ENCODE measurements at regions not wholly inside any gene's neighbourhood (a gene's known extent, or its start where the extent isn't known, plus 50 kb on each side); places are given as distances from the start of the nearest gene placed in this dataset.

DNA sequence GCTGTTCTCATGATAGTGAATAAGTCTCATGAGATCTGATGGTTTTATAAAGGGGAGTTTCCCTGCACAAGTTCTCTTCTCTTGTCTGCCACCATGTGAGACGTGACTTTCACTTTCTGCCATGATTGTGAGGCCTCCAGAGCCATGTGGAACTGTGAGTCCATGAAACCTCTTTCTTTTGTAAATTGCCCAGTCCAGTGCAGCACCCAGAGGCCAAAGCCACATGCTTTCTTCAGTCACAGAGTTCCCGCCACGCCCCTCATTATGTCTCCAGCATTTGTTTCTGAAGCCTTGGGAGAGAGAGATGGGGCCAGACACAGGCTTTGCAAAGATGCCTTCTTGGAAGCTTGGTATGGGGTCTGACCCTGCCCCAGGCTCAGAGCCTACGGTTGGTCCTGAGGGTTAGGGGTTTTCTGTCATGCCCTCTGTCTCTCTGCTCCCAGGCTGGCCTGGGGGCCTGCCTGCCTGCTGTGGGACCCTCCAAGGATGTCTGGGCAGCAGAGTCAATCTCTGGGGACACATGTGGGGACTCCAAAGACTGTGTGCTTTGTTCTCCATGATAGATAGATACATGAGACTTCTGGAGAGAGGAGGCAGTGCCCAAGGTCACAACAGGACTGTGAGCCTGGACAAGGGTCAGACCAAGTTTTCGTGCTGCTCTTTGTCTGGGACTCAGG lies 114.1 kb upstream of the PRMT8 start:
- no peaks in the 10 kb centered on the region for H3K79me1 ChIP-seq (replicated peaks; ENCODE audit: low read length, poor library complexity, severe bottlenecking)
- H3K14ac ChIP-seq (ENCODE audit: low read length in 2 of 2): no peak overlapping the region
- no peak overlapping the region for H3K9ac ChIP-seq (ENCODE audit: low read length)
- H4K91ac ChIP-seq (ENCODE audit: low read length): no peak overlapping the region
- no peak overlapping the region for H3K23ac ChIP-seq (ENCODE audit: low read length in 2 of 2)
- H2BK5ac ChIP-seq (ENCODE audit: low read depth, low read length, poor library complexity, severe bottlenecking): no peak overlapping the region
- H2BK12ac ChIP-seq (ENCODE audit: low read length in 2 of 2): no peak overlapping the region
- no peak overlapping the region for H3K4me2 ChIP-seq (ENCODE audit: low read length, poor library complexity, severe bottlenecking)
- no peak overlapping the region for H3K27ac ChIP-seq (ENCODE audit: low read length, poor library complexity, severe bottlenecking)
- no peak overlapping the region for H2AK5ac ChIP-seq (ENCODE audit: low read length, severe bottlenecking)
- H2BK15ac ChIP-seq (ENCODE audit: low read depth, poor library complexity, severe bottlenecking): no peak overlapping the region
- no peak overlapping the region for H2BK120ac ChIP-seq (ENCODE audit: low read depth, low read length)
- 61% methylated on average over 5 of the region's 5 CpGs for WGBS
- no peak for DNase-seq
- no peak overlapping the region for H3K4ac ChIP-seq (ENCODE audit: low read depth in 1 of 2, low read length in 2 of 2)
- no peaks in the 10 kb centered on the region for H3K4me1 ChIP-seq (ENCODE audit: control insufficient read depth, insufficient read depth, low read depth, low read length)
- peaks cover 7 to 23% of the 10 kb centered on the region in 2 experiments for H3K27me3 ChIP-seq (ENCODE audit: control insufficient read depth in 1 of 2, insufficient read depth in 1 of 2, low read length in 2 of 2)
- no peak overlapping the region for H3K4me3 ChIP-seq (ENCODE audit: insufficient read depth in 1 of 2, low read depth in 1 of 2, low read length in 2 of 2)
- H3K18ac ChIP-seq (ENCODE audit: low read depth in 1 of 2, low read length in 2 of 2): no peak overlapping the region
- H3K36me3 ChIP-seq (ENCODE audit: control insufficient read depth in 1 of 2, insufficient read depth in 2 of 2, low read depth in 1 of 2, low read length in 2 of 2): no peaks in the 10 kb centered on the region
- H2AFZ ChIP-seq (ENCODE audit: low read depth, low read length): no peak overlapping the region
- no peaks in the 10 kb centered on the region for H3K9me3 ChIP-seq (ENCODE audit: control insufficient read depth, low read length)
- no peak overlapping the region for H4K8ac ChIP-seq (ENCODE audit: low read length)

DNA sequence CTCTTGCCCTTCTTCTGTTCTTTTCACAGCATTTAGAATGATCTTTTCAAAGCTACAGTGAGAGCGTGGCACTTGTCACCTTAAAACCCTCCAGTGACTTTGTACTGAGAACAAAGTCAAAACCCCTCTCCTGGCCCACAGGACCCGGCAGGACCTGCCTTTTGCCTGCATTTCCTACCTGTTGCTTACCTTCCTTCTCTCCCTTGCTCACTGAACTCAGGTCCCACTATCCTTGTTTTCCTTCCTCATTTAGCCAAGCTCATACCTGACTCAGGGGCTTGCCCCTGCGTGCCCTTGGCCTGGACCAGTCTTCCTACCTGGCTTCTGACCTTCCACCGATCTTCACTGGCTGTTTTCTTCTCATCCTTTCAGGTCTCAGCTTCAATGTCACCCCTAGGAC lies 112.3 kb upstream of the PRMT8 start:
- H3K9me3 ChIP-seq (ENCODE audit: control insufficient read depth, low read length): no peaks in the 10 kb centered on the region
- no peak for DNase-seq
- H3K79me1 ChIP-seq (replicated peaks; ENCODE audit: low read length, poor library complexity, severe bottlenecking): no peaks in the 10 kb centered on the region
- H3K4me2 ChIP-seq (ENCODE audit: low read length, poor library complexity, severe bottlenecking): no peak overlapping the region
- H3K27ac ChIP-seq (ENCODE audit: low read length, poor library complexity, severe bottlenecking): no peak overlapping the region
- H3K14ac ChIP-seq (ENCODE audit: low read length in 2 of 2): no peak overlapping the region
- H3K4ac ChIP-seq (ENCODE audit: low read depth in 1 of 2, low read length in 2 of 2): no peak overlapping the region
- peaks cover 7 to 22% of the 10 kb centered on the region in 2 experiments for H3K27me3 ChIP-seq (ENCODE audit: control insufficient read depth in 1 of 2, insufficient read depth in 1 of 2, low read length in 2 of 2)
- no peak overlapping the region for H3K23ac ChIP-seq (ENCODE audit: low read length in 2 of 2)
- no peak overlapping the region for H2BK120ac ChIP-seq (ENCODE audit: low read depth, low read length)
- H3K4me3 ChIP-seq (ENCODE audit: insufficient read depth in 1 of 2, low read depth in 1 of 2, low read length in 2 of 2): no peak overlapping the region
- 79% methylated on average over 4 of the region's 4 CpGs for WGBS
- no peak overlapping the region for H2BK15ac ChIP-seq (ENCODE audit: low read depth, poor library complexity, severe bottlenecking)
- no peak overlapping the region for H2AK5ac ChIP-seq (ENCODE audit: low read length, severe bottlenecking)
- H2AFZ ChIP-seq (ENCODE audit: low read depth, low read length): no peak overlapping the region
- no peak overlapping the region for H2BK12ac ChIP-seq (ENCODE audit: low read length in 2 of 2)
- H3K9ac ChIP-seq (ENCODE audit: low read length): no peak overlapping the region
- no peaks in the 10 kb centered on the region for H3K4me1 ChIP-seq (ENCODE audit: control insufficient read depth, insufficient read depth, low read depth, low read length)
- no peak overlapping the region for H4K91ac ChIP-seq (ENCODE audit: low read length)
- no peak overlapping the region for H4K8ac ChIP-seq (ENCODE audit: low read length)
- no peak overlapping the region for H3K18ac ChIP-seq (ENCODE audit: low read depth in 1 of 2, low read length in 2 of 2)
- no peaks in the 10 kb centered on the region for H3K36me3 ChIP-seq (ENCODE audit: control insufficient read depth in 1 of 2, insufficient read depth in 2 of 2, low read depth in 1 of 2, low read length in 2 of 2)
- H2BK5ac ChIP-seq (ENCODE audit: low read depth, low read length, poor library complexity, severe bottlenecking): no peak overlapping the region

DNA sequence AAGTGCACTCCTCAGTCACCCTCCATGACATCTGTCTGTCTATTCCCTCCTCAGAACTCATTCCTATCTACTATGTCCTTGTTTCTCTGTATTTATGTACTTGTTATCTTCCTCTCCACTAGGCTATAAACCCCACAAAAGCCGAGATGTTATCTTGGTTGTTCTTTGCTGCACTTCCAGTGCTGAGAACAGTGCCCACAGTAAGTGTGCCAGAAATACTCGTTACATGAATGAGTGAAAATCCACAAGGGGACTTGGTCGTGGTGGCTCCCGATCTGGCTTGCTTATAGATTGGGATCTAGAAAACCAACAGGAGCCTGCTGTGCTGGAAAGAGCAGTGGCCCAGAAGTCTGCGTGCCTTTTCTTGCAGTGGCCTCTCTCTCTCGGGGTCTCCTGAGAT lies 111.9 kb upstream of the PRMT8 start:
- H3K36me3 ChIP-seq (ENCODE audit: control insufficient read depth in 1 of 2, insufficient read depth in 2 of 2, low read depth in 1 of 2, low read length in 2 of 2): no peaks in the 10 kb centered on the region
- H3K18ac ChIP-seq (ENCODE audit: low read depth in 1 of 2, low read length in 2 of 2): no peak overlapping the region
- H3K27ac ChIP-seq (ENCODE audit: low read length, poor library complexity, severe bottlenecking): no peak overlapping the region
- H2AK5ac ChIP-seq (ENCODE audit: low read length, severe bottlenecking): no peak overlapping the region
- H3K9me3 ChIP-seq (ENCODE audit: control insufficient read depth, low read length): no peaks in the 10 kb centered on the region
- no peaks in the 10 kb centered on the region for H3K4me1 ChIP-seq (ENCODE audit: control insufficient read depth, insufficient read depth, low read depth, low read length)
- no peak overlapping the region for H2BK15ac ChIP-seq (ENCODE audit: low read depth, poor library complexity, severe bottlenecking)
- no peak overlapping the region for H2BK12ac ChIP-seq (ENCODE audit: low read length in 2 of 2)
- no peak overlapping the region for H3K14ac ChIP-seq (ENCODE audit: low read length in 2 of 2)
- no peak overlapping the region for H2BK5ac ChIP-seq (ENCODE audit: low read depth, low read length, poor library complexity, severe bottlenecking)
- peaks cover 7 to 22% of the 10 kb centered on the region in 2 experiments for H3K27me3 ChIP-seq (ENCODE audit: control insufficient read depth in 1 of 2, insufficient read depth in 1 of 2, low read length in 2 of 2)
- no peak for DNase-seq
- no peak overlapping the region for H2AFZ ChIP-seq (ENCODE audit: low read depth, low read length)
- WGBS: 58% methylated on average over 6 of the region's 6 CpGs
- no peak overlapping the region for H3K9ac ChIP-seq (ENCODE audit: low read length)
- no peak overlapping the region for H3K4me3 ChIP-seq (ENCODE audit: insufficient read depth in 1 of 2, low read depth in 1 of 2, low read length in 2 of 2)
- H4K8ac ChIP-seq (ENCODE audit: low read length): no peak overlapping the region
- H2BK120ac ChIP-seq (ENCODE audit: low read depth, low read length): no peak overlapping the region
- H3K79me1 ChIP-seq (replicated peaks; ENCODE audit: low read length, poor library complexity, severe bottlenecking): no peaks in the 10 kb centered on the region
- H3K23ac ChIP-seq (ENCODE audit: low read length in 2 of 2): no peak overlapping the region
- no peak overlapping the region for H4K91ac ChIP-seq (ENCODE audit: low read length)
- no peak overlapping the region for H3K4me2 ChIP-seq (ENCODE audit: low read length, poor library complexity, severe bottlenecking)
- no peak overlapping the region for H3K4ac ChIP-seq (ENCODE audit: low read depth in 1 of 2, low read length in 2 of 2)

DNA sequence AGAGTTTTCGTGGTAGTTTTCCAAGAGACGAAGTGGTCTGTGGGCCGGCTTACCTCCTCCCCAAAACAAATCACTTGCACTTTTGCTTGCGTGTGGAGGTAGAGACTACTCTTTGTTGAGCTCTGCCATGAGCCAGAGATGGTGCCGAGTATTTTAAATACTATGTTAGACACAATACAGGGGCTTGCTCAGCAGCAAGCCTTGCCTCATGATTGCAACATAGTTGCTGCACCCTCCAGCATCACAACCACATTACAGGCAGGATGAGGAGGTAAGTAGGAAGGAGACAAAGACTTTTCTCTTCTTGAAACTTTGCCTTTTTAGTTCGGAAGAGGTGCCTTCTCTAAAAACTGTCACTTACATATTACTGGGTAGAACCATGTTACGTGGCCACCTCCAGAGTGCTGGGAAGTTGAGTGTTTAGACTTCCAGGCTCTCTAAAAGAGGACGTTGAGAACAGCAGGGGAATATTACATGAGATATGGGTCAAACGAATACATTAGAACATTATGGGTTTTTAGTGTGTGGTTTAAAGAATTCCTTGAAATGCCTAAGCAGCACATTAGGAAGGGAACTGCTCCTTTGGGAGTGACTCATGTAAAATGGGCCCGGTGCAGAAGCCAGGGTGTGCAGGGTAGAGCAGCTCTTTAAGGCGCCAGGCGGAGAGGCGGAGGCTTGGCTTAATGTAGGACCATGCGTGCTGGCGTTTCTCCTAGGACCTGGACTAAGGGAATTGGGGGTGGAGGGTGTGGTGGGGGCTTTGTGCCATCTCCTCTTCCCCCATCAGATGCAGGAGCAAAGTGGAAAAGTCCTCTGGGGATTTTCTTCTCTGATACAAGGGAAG lies 110.6 kb upstream of the PRMT8 start:
- Histone ChIP-seq H3K79me1 (replicated peaks; ENCODE audit: low read length, poor library complexity, severe bottlenecking) (no peaks in the 10 kb centered on the region), H3K27ac (ENCODE audit: low read length, poor library complexity, severe bottlenecking) (no peak overlapping the region), H3K23ac (ENCODE audit: low read length in 2 of 2) (no peak overlapping the region), H3K4ac (ENCODE audit: low read depth in 1 of 2, low read length in 2 of 2) (no peak overlapping the region), H2BK15ac (ENCODE audit: low read depth, poor library complexity, severe bottlenecking) (no peak overlapping the region), H2AK5ac (ENCODE audit: low read length, severe bottlenecking) (no peak overlapping the region), H2AFZ (ENCODE audit: low read depth, low read length) (no peak overlapping the region), H3K14ac (ENCODE audit: low read length in 2 of 2) (no peak overlapping the region), H2BK5ac (ENCODE audit: low read depth, low read length, poor library complexity, severe bottlenecking) (no peak overlapping the region), H3K4me1 (ENCODE audit: control insufficient read depth, insufficient read depth, low read depth, low read length) (no peaks in the 10 kb centered on the region), H3K36me3 (ENCODE audit: control insufficient read depth in 1 of 2, insufficient read depth in 2 of 2, low read depth in 1 of 2, low read length in 2 of 2) (no peaks in the 10 kb centered on the region), H3K4me2 (ENCODE audit: low read length, poor library complexity, severe bottlenecking) (no peak overlapping the region), H3K18ac (ENCODE audit: low read depth in 1 of 2, low read length in 2 of 2) (no peak overlapping the region), H3K27me3 (ENCODE audit: control insufficient read depth in 1 of 2, insufficient read depth in 1 of 2, low read length in 2 of 2) (peaks cover 7 to 22% of the 10 kb centered on the region in 2 experiments), H4K8ac (ENCODE audit: low read length) (no peak overlapping the region), H4K91ac (ENCODE audit: low read length) (no peak overlapping the region), H3K9me3 (ENCODE audit: control insufficient read depth, low read length) (no peaks in the 10 kb centered on the region), H3K9ac (ENCODE audit: low read length) (peak overlapping the region; percentile 78), H2BK12ac (ENCODE audit: low read length in 2 of 2) (no peak overlapping the region), H3K4me3 (ENCODE audit: insufficient read depth in 1 of 2, low read depth in 1 of 2, low read length in 2 of 2) (peak overlapping the region in 1 of 2 experiments; percentile 52), H2BK120ac (ENCODE audit: low read depth, low read length) (no peak overlapping the region)
- 74% methylated on average over 12 of the region's 15 CpGs for WGBS
- DNase-seq: no peak
